ENCODE measurements at regions not wholly inside any gene's neighbourhood (a gene's known extent, or its start where the extent isn't known, plus 50 kb on each side); places are given as distances from the start of the nearest gene placed in this dataset.

DNA sequence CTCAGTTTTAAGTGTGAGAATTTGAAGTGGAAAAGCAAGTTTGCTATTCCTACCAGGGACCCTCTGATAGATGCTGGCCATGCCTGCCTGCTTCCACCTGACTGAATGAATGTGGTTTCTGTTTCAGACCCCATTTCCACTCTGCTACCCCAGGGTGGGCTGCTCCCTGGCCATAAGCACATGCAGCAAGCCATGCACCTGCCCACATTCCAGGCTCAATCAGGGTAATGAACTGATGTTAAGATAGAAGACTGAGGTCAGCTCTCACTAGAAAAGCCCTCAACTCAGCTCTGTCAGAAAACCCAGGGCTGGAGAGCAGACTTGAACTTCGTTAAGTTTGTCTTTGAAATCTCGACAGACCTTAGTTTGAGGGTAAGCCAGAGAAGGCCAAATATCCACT, 333.9 kb downstream of the CYRIA start:
- no peak for DNase-seq (ENCODE audit: low read depth in 3 of 3)

GRCh38 chr2:16330982-16331381, 334.7 kb downstream of the CYRIA start:
- no peak for DNase-seq (ENCODE audit: low read depth in 3 of 3)

GRCh38 chr2:16330571-16330970, 335.1 kb downstream of the CYRIA start:
- DNase-seq (ENCODE audit: low read depth in 3 of 3) = no peak

- no peak for DNase-seq (ENCODE audit: low read depth in 3 of 3)
Measured at GRCh38 chr2:16330012-16330411, 335.6 kb downstream of the CYRIA start.

DNA sequence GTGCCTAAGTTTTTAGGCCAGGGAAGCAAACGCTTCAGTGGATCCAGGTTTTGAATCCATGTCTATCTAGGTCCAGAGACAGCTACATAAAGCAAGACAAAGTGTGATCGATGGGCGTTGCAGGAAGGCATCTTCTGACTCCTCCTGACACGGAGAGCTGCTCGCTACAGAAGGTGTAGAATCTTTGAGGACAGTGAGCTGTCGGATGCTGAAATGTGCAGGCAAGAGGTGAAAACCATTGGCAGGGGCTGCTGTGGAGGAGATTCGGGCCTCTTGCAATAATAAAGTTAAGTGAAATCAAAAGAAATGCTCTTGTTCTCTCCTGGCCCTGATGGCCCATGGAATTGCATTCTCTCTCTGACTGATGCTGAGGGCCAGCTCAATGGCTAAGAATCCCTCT, 336.2 kb downstream of the CYRIA start:
- no peak for DNase-seq (ENCODE audit: low read depth in 3 of 3)

DNA sequence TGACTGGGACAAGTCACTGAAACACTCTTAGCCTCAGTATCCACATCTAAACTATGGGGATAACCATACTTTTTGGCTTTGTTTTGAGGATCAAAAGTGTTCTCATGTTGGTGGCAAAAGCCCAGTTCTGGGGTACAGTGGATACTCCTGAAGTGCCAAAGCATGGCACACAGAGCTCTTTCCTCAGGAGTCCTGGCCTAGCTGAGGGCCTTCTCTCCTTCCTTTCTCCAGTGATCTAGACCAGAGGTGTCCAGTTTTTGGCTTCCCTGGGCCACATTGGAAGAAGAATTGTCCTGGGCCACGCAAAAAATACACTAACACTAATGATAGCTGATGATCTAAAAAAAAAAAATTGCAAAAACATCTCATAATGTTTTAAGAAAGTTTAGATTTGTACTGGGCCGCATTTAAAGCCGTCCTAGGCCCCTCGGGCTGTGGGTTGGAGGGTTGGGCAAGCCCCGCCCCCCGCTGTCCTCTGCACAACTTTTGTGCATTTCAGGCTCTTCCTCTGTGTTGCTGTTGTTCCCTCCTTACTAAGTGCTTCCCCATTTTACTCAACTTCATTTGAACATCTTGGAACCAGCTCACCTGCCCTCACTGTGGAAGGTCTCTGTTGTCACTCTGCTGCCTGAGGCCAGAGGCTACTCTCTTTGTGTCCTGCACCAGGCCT, 337.0 kb downstream of the CYRIA start:
- DNase-seq (ENCODE audit: low read depth in 3 of 3) = no peak

DNA sequence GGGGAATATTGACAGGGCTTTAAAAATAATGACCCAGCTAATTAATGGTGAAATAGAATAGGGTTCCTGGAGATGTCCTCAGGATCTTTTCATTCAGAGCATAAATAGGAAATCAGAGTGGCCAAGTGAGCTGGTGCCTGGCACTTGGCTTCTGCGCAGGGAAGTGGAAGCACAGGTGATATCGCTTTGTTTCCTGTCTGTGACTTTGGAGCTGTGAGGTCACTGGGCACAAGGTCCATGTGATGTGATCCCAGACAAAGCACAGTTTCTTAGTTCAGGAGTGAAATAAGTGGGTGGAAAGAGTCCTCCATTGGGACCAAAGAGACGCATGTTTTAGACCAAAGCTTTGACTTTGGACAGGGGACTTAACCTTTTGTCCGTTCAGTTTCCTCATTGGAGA, 338.3 kb downstream of the CYRIA start:
- no peak for DNase-seq (ENCODE audit: low read depth in 3 of 3)

DNA sequence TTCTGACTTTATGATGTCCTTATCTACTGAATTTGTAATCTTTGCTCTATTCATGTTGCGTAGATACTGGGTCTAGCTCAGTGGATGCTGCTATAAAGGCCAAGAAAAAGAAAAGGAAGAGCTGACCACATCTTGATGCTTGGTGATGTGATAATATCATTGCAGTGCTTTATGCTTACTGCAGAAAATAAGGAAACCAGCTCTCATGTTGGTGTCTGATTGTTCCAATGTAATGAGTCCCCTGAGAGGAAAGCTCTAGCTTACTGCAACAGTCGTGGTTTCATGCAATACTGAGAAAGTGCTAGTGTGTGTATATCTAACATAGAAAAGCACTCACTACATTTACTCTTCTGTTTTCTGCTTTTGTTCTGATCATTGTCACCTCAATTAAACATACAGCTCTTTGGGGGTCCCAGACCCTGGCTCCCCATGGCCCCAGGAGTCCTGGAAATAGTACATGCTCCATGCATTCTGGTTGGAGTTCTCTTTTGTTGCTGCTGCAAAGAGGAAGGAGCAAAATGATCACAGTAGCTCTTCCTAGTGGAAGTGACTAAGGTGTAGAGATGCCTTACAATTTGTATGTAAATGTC, 338.8 kb downstream of the CYRIA start:
- no peak for DNase-seq (ENCODE audit: low read depth in 3 of 3)

- no peak for DNase-seq (ENCODE audit: low read depth in 3 of 3)
Measured at GRCh38 chr2:16325976-16326510, 339.6 kb downstream of the CYRIA start.

- DNase-seq (ENCODE audit: low read depth in 3 of 3) = no peak
Measured at GRCh38 chr2:16325016-16325975, 340.3 kb downstream of the CYRIA start.

- no peak for DNase-seq (ENCODE audit: low read depth in 3 of 3)
Measured at GRCh38 chr2:16324544-16324937, 341.1 kb downstream of the CYRIA start.

DNA sequence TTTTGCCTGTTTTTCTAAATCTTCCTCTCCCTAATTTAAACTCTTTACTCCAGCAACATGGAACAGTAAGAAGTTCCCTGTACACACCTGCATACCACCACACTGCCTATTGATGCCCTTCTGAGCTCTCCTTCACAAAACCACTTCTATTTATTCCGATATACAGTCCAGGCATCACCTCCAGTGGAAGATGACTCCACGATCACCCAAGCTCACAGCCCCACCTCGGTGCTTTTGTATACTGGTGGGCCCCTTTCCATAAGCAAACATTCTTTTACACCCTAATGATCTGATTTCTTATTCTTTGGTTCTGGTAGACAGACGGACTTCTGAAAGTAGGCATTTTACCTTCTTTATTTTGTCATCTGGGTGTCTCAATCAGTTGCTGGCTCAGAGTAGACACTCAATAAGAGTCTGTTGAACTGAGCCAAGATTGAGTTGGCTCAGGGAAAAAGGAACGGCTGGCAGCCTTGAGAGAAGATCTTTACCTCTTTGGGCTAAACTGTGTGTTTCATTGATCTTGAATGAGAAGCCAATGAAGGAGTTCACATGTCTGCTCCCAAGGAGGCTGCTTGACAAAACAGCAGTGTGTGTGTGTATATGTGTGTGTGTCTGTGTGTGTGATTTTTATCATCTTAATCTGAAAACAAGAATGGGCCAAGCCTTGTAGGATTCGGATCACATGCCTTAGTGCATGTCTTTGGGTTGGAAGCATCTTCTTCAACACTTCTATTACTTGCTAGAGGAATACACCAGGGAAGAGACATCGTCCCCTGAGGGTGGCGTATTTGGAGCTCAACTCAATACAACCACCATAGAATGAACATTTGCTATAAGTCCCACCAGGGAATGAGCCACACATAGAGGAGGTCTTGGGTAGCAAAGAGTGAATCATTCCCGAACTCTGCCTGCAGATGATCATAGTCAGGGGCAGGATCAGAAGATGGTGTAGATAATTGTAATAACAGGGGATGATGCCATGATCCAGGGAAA, 341.8 kb downstream of the CYRIA start:
- DNase-seq (ENCODE audit: low read depth in 3 of 3) = no peak

DNA sequence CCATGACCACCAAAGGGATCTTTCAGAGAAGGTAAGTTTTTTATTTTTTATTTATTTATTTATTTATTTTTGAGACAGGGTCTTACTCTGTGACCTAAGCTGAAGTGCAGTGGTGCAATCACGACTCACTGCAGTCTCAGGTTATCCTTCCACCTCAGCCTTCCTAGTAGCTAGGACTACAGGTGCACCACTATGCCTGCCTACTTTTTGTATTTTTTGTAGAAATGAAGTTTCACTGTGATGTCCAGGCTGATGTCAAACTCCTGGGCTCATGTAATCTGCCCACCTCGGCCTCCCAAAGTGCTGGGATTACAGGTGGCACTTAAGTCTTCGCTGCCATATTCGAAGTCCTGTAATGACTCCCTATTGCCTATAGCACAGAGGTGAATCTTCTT, 342.5 kb downstream of the CYRIA start:
- DNase-seq (ENCODE audit: low read depth in 3 of 3) = no peak

DNA sequence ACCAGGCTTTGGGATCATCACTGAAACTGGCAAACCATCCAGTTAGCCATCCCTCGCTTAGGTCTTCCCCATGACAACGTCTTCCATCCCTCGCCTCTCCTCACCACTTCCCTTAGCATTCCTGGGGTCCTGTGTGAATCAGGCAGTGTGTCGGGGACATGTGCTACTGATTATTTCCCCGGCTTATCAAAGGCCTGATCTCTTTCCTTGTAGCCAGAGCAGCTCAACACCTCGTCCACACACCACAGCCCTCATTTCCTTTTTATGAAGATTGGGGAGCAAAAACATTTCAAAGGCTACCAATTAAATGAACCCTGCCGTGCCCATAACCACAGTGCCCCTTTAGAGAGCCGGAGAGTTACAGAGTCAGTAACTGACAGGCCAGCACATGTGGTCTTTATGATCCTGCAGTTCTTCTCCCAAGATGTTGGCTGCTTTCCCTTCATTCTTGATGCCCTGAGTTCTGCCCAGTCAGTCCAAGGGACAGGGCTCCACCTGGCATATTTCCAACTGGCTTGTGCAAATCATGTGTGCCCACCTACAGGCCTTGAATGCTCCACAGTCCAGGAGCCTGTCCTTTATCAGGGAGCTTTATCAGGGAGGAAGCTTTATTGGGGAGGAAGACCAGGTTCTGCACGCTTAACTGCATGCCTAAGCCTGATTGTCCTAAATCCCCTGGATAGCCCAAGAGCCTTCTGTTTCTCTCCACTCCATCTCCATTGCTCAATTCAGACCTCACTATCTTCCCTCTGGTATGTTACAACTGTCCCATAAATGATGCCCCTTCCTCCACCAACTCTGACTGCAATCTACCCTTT, 343.1 kb downstream of the CYRIA start:
- DNase-seq (ENCODE audit: low read depth in 3 of 3) = no peak

DNA sequence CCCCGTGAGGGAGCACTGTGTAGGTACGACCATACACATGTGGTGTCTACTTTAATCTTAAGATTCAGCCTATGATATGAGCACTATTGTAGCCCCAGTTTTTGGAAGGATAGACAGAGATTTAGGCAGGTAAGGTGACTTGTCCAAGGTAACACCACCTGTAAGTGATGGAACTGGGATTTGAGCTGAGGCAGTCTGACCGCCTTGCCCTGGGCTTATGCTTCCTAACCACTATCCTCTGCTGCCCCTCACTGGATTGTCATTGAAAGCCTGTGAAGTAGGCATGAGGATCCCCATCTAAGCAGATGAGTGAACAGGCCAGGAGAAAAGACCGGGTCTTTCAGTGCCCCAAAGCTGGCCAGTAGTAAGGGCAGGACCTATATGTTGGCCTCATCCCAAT, 343.8 kb downstream of the CYRIA start:
- no peak for DNase-seq (ENCODE audit: low read depth in 3 of 3)

- DNase-seq (ENCODE audit: low read depth in 3 of 3) = no peak
Measured at GRCh38 chr2:16321256-16321655, 344.4 kb downstream of the CYRIA start.

DNA sequence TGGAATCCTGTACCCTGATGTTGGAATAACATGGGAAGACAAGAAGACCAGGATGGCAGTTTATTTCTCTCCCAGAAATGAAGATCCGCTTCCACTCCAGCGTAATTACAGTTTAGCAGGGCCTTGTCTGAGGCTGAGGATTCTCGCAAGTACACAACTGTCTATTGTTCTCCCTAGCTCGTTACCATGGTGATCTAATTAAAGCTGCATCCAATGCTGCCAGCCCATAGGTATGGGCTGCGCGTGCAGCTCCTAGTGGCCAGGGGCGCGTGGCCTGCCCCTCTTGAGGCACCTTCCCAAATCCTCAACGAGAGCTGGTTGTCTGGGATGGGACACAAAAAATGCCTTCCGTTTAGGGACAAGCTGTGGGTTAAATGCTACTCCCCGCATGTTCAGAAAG, 344.9 kb downstream of the CYRIA start:
- DNase-seq (ENCODE audit: low read depth in 3 of 3) = no peak

GRCh38 chr2:16319551-16320121, 346.0 kb downstream of the CYRIA start:
- no peak for DNase-seq (ENCODE audit: low read depth in 3 of 3)

DNA sequence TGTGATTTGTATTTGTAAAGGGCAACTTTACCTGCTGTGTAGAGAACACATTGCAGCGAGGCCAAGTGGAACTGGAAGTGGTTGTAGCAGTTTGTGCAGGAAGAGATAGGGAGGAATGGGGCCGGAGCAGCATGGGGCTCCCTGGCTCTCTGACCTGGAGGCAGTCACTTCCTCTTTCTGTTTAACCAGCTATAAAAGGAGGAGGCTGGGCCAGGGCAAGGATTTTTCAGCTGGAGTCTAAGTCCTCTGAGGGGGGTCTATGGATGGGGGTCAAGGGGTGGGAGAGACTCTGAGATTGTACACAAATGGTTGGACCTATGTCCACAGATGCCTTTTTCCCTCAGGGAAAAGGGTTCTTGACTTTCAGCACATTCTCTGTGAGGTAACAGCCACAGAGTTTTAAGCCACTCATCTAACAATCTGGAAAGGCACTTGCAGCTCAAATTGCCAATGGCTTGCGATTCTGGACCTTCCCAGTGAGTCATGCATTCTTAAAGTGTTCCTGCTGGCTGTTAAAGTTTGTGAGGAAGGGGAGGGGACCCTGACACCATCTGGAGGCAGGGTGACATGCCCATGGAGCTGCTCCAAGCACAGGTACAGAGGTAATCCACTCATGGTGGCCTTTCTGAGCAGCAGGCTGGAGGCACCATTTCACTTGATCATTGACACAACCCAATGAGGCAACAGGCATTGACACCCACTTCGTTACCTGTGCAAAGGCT, 347.0 kb downstream of the CYRIA start:
- no peak for DNase-seq (ENCODE audit: low read depth in 3 of 3)
